ENCODE measurements at regions not wholly inside any gene's neighbourhood (a gene's known extent, or its start where the extent isn't known, plus 50 kb on each side); places are given as distances from the start of the nearest gene placed in this dataset.

DNA sequence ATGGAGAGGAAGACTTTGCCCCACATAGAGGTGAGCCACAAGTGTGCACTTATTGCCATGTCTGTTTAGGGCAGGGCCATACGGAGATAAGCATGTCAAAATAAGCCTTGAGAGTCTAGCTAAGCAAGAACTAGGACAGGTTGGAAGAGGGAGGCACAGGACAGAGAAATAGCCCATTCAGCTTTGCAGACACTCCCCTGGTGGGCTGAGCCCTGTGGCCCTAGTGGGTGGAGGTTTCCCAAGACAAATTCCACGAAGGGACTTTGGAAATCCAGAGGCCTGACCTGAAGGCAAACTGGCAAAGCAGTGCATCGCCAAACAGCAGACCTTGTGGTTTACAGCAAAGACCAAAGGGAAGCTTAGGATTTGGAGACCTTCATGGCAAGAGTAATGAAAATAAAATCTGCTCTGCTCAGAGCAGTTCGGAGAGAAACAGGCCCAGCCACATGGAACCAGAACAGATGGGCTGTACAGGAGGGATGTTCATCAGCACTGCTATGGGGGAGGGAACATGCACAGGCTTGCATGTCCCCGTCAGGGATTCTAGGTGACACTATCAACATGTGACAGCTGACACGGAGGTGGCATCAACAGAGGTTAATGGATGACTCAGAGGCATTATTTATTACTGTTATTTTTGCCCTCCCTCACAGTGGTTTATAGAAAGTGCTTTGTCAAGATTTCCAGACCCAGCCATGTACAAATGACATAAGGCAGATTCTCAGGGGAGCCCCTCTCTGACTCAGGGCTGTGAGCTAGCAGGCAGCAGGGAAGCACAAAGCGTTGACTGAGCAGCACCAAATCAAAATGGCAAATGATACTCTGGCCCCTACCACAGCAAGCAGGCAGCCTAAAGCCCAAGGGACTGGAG, 90.1 kb upstream of the IRF2BP2 start:
- TF ChIP-seq, protein P1, sequence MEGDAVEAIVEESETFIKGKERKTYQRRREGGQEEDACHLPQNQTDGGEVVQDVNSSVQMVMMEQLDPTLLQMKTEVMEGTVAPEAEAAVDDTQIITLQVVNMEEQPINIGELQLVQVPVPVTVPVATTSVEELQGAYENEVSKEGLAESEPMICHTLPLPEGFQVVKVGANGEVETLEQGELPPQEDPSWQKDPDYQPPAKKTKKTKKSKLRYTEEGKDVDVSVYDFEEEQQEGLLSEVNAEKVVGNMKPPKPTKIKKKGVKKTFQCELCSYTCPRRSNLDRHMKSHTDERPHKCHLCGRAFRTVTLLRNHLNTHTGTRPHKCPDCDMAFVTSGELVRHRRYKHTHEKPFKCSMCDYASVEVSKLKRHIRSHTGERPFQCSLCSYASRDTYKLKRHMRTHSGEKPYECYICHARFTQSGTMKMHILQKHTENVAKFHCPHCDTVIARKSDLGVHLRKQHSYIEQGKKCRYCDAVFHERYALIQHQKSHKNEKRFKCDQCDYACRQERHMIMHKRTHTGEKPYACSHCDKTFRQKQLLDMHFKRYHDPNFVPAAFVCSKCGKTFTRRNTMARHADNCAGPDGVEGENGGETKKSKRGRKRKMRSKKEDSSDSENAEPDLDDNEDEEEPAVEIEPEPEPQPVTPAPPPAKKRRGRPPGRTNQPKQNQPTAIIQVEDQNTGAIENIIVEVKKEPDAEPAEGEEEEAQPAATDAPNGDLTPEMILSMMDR (IDR thresholded peaks at IDR 0.05; ENCODE audit: unreplicated experiment in 3 of 3) = no peak
- H3K27ac Mint-ChIP-seq = peak overlapping the region; percentile 52 to 81 (median 71)

DNA sequence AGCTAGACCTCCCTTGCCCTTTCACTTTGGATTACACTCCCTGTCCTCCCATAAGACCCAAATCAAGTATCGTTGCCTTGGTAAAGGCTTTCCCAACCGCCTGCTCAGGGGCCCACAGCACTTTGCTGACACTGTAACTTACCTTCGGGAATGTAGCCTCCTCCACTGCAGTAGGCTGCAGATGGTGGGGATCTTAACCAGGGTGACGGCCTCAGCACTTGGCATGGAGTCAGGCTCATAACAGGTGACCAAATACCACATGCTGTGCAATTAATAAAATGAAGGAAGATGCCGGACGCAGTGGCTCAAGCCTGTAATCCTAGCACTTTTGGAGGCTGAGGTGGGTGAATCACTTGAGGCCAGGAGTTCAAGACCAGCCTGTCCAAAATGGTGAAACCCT, 88.7 kb upstream of the IRF2BP2 start:
- peaks cover 4% of the 10 kb centered on the region for H3K27me3 Mint-ChIP-seq (ENCODE audit: low read depth)
- no peaks in the 10 kb centered on the region for H3K9me3 Mint-ChIP-seq
- H3K27ac Mint-ChIP-seq = peak overlapping the region in 1 of 3 experiments; percentile 87
- TF ChIP-seq, protein P1 (IDR thresholded peaks at IDR 0.05; ENCODE audit: unreplicated experiment in 3 of 3) = no peak
- peak overlapping the region in 1 of 3 experiments; percentile 4 for H3K4me3 Mint-ChIP-seq
- peaks cover 52% of the 10 kb centered on the region for H3K4me1 Mint-ChIP-seq
- no peaks in the 10 kb centered on the region for H3K36me3 Mint-ChIP-seq (ENCODE audit: low read depth)

More for the DNA sequence above, 90.1 kb upstream of the IRF2BP2 start:
- peaks cover 4% of the 10 kb centered on the region for H3K27me3 Mint-ChIP-seq (ENCODE audit: low read depth)
- H3K36me3 Mint-ChIP-seq (ENCODE audit: low read depth) = no peaks in the 10 kb centered on the region
- no peaks in the 10 kb centered on the region for H3K9me3 Mint-ChIP-seq
- peaks cover 52% of the 10 kb centered on the region for H3K4me1 Mint-ChIP-seq
- H3K4me3 Mint-ChIP-seq = no peak overlapping the region

DNA sequence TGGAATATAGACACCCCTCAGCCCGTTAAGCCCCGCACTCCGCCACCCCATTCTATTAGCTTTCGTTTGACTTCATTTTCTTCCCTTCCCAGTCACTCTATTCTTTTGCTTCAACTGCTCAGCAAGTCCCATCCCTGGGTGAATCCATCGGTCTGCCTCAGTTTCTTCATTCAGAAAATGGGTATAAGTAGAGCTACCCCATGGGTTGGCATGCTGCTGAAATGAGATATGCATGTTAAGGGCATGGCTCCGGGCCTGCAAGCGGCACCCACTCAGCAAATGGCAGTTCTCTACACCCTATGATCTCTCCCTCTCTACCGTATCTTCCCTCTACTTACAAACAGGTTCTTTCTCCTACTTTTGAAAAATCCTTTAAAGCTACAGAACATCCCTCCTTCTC, 87.8 kb upstream of the IRF2BP2 start:
- H3K9me3 Mint-ChIP-seq = no peaks in the 10 kb centered on the region
- TF ChIP-seq, protein P1 (IDR thresholded peaks at IDR 0.05; ENCODE audit: unreplicated experiment in 3 of 3) = no peak
- no peaks in the 10 kb centered on the region for H3K36me3 Mint-ChIP-seq (ENCODE audit: low read depth)
- H3K4me3 Mint-ChIP-seq = no peak overlapping the region
- H3K4me1 Mint-ChIP-seq = peaks cover 50% of the 10 kb centered on the region
- H3K27me3 Mint-ChIP-seq (ENCODE audit: low read depth) = peaks cover 4% of the 10 kb centered on the region
- peak overlapping the region in 2 of 3 experiments; percentile 71 to 87 for H3K27ac Mint-ChIP-seq

DNA sequence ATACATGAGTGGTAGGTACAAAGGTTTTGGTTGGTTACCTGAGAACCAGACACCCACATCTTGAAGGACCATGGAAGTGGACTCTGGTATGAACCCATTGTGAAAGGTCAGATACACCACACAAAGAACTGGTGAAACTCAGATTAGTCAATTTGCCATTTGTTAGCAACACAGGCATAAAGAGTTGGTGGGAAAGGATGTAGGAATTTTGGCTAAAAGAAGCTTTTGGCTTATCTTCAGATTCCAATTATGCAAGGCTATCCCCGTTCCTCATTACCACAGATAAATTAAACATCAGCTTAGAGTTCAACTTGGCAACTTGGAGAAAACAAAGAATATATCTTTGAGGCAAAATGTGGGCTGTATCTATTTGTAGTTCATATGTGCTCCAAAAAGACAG, 87.0 kb upstream of the IRF2BP2 start:
- no peaks in the 10 kb centered on the region for H3K36me3 Mint-ChIP-seq (ENCODE audit: low read depth)
- H3K27ac Mint-ChIP-seq = peak overlapping the region; percentile 51 to 87 (median 71)
- no peaks in the 10 kb centered on the region for H3K9me3 Mint-ChIP-seq
- TF ChIP-seq, protein P1 (IDR thresholded peaks at IDR 0.05; ENCODE audit: unreplicated experiment in 3 of 3) = no peak
- peak overlapping the region in 1 of 3 experiments; percentile 3 for H3K4me3 Mint-ChIP-seq
- H3K27me3 Mint-ChIP-seq (ENCODE audit: low read depth) = peaks cover 4% of the 10 kb centered on the region
- H3K4me1 Mint-ChIP-seq = peaks cover 46% of the 10 kb centered on the region

DNA sequence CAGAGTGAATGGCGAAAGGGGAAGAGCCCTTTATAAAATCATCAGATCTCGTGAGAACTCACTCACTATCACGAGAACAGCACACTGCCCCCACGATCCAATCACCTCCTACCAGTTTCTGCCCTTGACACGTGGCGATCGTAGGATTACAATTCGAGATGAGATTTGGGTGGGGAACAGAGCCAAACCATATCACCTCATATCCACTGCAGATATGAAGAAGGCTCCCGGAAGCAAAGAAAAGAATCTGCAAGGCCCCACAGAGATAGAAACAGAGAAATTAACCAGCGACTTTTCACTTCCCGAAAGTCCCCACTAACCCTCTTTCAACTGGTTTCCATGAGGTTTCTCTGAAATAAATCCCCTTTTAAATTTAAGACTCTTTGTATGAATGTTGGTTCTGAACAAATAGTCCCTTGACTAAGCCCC, 86.2 kb upstream of the IRF2BP2 start:
- Mint-ChIP-seq H3K4me3 (no peak overlapping the region), H3K27me3 (ENCODE audit: low read depth) (peaks cover 4% of the 10 kb centered on the region), H3K27ac (no peak overlapping the region), H3K36me3 (ENCODE audit: low read depth) (no peaks in the 10 kb centered on the region), H3K4me1 (peaks cover 43% of the 10 kb centered on the region), H3K9me3 (no peaks in the 10 kb centered on the region)
- TF ChIP-seq, protein P1 (IDR thresholded peaks at IDR 0.05; ENCODE audit: unreplicated experiment in 3 of 3) = no peak
